Stomach (tissue), 4 donors: ENCODE measurements at regions not wholly inside any gene's neighbourhood (a gene's known extent, or its start where the extent isn't known, plus 50 kb on each side); places are given as distances from the start of the nearest gene placed in this dataset.

Source experiments
- CTCF ChIP-seq, 7 experiments: fragments of 450-650 bp in 4 of 7; fragments of 200-600 bp in 3 of 7; sonication (generic) in 3 of 7; IDR thresholded peaks; one replicate each; pipeline ENCODE4 v1.5.1; 2016 to 2019; ENCODE audit warnings: antibody characterized with exemption in 7 of 7, control low read depth in 2 of 7, mild to moderate bottlenecking in 1 of 7
- EP300 ChIP-seq: sonication (generic); formaldehyde crosslinking; IDR thresholded peaks from one replicate; pipeline ENCODE4 v1.6.1; 2017; ENCODE audit warnings: antibody characterized with exemption
- POLR2A ChIP-seq, 4 donors: fragments of 450-650 bp; IDR thresholded peaks; one replicate each; pipeline ENCODE4 v1.6.1; 2016; ENCODE audit warnings: antibody characterized with exemption in 4 of 4, control low read depth in 2 of 4, mild to moderate bottlenecking in 1 of 4, moderate library complexity in 1 of 4
- POLR2AphosphoS5 ChIP-seq, 3 donors: sonication (generic); formaldehyde crosslinking; IDR thresholded peaks; one replicate each; pipeline ENCODE4 v1.6.1; 2016; ENCODE audit warnings: antibody characterized with exemption in 3 of 3

- TF ChIP-seq CTCF (IDR thresholded peaks at IDR 0.05) (no peak), POLR2AphosphoS5 (IDR thresholded peaks at IDR 0.05) (no peak), EP300 (no peak), POLR2A (IDR thresholded peaks at IDR 0.05) (no peak)
These were observed 286.2 kb downstream of the FOXL1 start for GRCh38 chr16:86864586-86864985.
